Kidney glomerular epithelial cell (primary cell): ENCODE measurements at regions not wholly inside any gene's neighbourhood (a gene's known extent, or its start where the extent isn't known, plus 50 kb on each side); places are given as distances from the start of the nearest gene placed in this dataset.
A peak's percentile ranks its signal among the peaks of the same experiment; 100 is the strongest.

ENCODE experiments used
- DNase-seq: peaks from one replicate; lab custom pipeline; 2025; lab: John Stamatoyannopoulos, UW

GRCh38 chr12:65653946-65654629, 170.2 kb upstream of the HMGA2 start:
- no peak for DNase-seq

- no peak for DNase-seq
Measured at GRCh38 chr12:65655074-65655493, 169.2 kb upstream of the HMGA2 start.

- DNase-seq = no peak
Measured at GRCh38 chr12:65656156-65656882, 168.0 kb upstream of the HMGA2 start.

- peak; percentile 97 for DNase-seq
Measured at GRCh38 chr12:65656891-65657351, 167.4 kb upstream of the HMGA2 start.

GRCh38 chr12:65657635-65658034, 166.6 kb upstream of the HMGA2 start:
- no peak for DNase-seq

- no peak for DNase-seq
Measured at GRCh38 chr12:65658360-65658759, 165.9 kb upstream of the HMGA2 start.

- no peak for DNase-seq
Measured at GRCh38 chr12:65659681-65660080, 164.6 kb upstream of the HMGA2 start.

GRCh38 chr12:65660096-65660495, 164.2 kb upstream of the HMGA2 start:
- no peak for DNase-seq

GRCh38 chr12:65660836-65661235, 163.4 kb upstream of the HMGA2 start:
- DNase-seq = no peak

- no peak for DNase-seq
Measured at GRCh38 chr12:65662590-65662989, 161.7 kb upstream of the HMGA2 start.

GRCh38 chr12:65663097-65663496, 161.2 kb upstream of the HMGA2 start:
- DNase-seq = no peak

- DNase-seq = peak; percentile 44
Measured at GRCh38 chr12:65663648-65664047, 160.6 kb upstream of the HMGA2 start.

- DNase-seq = no peak
Measured at GRCh38 chr12:65664715-65665250, 159.5 kb upstream of the HMGA2 start.

- DNase-seq = no peak
Measured at GRCh38 chr12:65665817-65666216, 158.5 kb upstream of the HMGA2 start.

- no peak for DNase-seq
Measured at GRCh38 chr12:65666876-65667275, 157.4 kb upstream of the HMGA2 start.

- DNase-seq = no peak
Measured at GRCh38 chr12:65667932-65668331, 156.4 kb upstream of the HMGA2 start.

- DNase-seq = no peak
Measured at GRCh38 chr12:65668981-65669695, 155.1 kb upstream of the HMGA2 start.

- no peak for DNase-seq
Measured at GRCh38 chr12:65670775-65671174, 153.5 kb upstream of the HMGA2 start.

GRCh38 chr12:65672441-65672840, 151.8 kb upstream of the HMGA2 start:
- no peak for DNase-seq

- no peak for DNase-seq
Measured at GRCh38 chr12:65673156-65673690, 151.1 kb upstream of the HMGA2 start.

- DNase-seq = no peak
Measured at GRCh38 chr12:65673732-65674131, 150.6 kb upstream of the HMGA2 start.

- no peak for DNase-seq
Measured at GRCh38 chr12:65675141-65675621, 149.1 kb upstream of the HMGA2 start.
